ENCODE measurements at regions not wholly inside any gene's neighbourhood (a gene's known extent, or its start where the extent isn't known, plus 50 kb on each side); places are given as distances from the start of the nearest gene placed in this dataset.

DNA sequence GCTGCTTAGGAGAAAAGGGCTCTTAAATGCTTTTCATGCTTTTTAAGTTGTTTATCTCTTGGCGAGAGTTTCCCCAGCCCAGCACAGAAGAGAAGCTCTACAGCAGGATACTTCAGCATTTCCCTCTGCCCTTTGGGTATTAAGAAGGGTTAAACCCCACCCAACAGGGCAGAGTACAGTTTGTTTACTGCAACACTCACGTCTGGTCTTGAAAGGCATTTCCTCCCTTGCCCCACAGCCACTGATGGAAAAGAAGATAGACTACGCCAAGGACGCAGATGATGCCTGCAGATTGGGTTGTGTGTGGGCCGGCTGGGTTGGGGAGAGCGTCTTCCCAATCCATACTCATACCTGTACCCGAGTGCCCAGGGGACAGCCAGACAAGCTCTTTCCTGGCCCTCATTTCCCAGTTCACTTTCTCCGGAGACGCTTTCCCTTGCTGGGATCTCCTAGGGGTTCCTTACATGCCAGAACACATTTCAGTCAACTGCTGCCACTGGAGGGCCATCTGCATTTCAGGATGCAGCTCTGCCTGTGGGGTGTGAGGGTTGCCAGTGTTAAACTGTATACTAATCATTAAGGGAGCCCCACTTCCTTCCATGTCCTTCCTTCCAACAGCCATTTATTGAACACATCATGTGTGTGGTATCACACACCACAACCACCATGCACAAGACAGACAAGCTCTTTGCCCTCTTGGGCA is 96.5 kb upstream of the DHX15 start:
- TF ChIP-seq, protein P1, sequence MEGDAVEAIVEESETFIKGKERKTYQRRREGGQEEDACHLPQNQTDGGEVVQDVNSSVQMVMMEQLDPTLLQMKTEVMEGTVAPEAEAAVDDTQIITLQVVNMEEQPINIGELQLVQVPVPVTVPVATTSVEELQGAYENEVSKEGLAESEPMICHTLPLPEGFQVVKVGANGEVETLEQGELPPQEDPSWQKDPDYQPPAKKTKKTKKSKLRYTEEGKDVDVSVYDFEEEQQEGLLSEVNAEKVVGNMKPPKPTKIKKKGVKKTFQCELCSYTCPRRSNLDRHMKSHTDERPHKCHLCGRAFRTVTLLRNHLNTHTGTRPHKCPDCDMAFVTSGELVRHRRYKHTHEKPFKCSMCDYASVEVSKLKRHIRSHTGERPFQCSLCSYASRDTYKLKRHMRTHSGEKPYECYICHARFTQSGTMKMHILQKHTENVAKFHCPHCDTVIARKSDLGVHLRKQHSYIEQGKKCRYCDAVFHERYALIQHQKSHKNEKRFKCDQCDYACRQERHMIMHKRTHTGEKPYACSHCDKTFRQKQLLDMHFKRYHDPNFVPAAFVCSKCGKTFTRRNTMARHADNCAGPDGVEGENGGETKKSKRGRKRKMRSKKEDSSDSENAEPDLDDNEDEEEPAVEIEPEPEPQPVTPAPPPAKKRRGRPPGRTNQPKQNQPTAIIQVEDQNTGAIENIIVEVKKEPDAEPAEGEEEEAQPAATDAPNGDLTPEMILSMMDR (IDR thresholded peaks at IDR 0.05), result no peak
- TF ChIP-seq POLR2A (IDR thresholded peaks at IDR 0.05) (no peak), POLR2AphosphoS5 (IDR thresholded peaks at IDR 0.05) (no peak)
